ENCODE measurements at regions not wholly inside any gene's neighbourhood (a gene's known extent, or its start where the extent isn't known, plus 50 kb on each side); places are given as distances from the start of the nearest gene placed in this dataset.

DNA sequence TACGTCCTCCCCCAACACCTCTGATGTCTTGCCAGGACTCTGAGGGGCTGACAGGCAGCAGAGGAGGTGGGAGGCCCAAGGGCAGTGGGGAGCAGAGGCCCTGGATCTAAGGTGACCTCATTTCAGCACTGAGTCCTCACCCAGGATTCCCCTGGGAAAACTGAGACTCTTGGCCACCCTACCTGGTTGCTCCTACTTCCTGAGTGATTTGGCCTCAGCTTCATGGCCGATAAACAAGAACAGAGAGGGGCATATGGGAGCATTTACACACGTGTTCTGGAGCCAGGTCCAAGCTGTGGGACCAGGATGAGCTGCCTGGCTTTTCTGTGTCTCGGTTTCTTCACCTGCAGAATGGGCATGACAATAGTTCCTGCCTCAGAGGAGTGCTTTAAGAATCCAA lies 133.8 kb downstream of the ANKRD60 start:
- Histone ChIP-seq H3K36me3 (ENCODE audit: control insufficient read depth in 2 of 3, insufficient read depth in 3 of 3, low read length in 3 of 3) (no peaks in the 10 kb centered on the region), H3K27ac (ENCODE audit: low read depth in 2 of 2, low read length in 2 of 2) (no peak overlapping the region), H3K9me3 (ENCODE audit: control insufficient read depth in 2 of 3, insufficient read depth in 1 of 3, low read length in 3 of 3) (no peaks in the 10 kb centered on the region), H3K4me3 (ENCODE audit: low read length in 3 of 3) (no peak overlapping the region), H3K9ac (ENCODE audit: low read length in 3 of 3) (no peak overlapping the region), H3K27me3 (ENCODE audit: control insufficient read depth, insufficient read depth, low read length) (no peaks in the 10 kb centered on the region), H3K4me1 (ENCODE audit: control insufficient read depth in 2 of 3, insufficient read depth in 2 of 3, low read depth in 1 of 3, low read length in 3 of 3) (no peaks in the 10 kb centered on the region)
- TF ChIP-seq, protein P1, sequence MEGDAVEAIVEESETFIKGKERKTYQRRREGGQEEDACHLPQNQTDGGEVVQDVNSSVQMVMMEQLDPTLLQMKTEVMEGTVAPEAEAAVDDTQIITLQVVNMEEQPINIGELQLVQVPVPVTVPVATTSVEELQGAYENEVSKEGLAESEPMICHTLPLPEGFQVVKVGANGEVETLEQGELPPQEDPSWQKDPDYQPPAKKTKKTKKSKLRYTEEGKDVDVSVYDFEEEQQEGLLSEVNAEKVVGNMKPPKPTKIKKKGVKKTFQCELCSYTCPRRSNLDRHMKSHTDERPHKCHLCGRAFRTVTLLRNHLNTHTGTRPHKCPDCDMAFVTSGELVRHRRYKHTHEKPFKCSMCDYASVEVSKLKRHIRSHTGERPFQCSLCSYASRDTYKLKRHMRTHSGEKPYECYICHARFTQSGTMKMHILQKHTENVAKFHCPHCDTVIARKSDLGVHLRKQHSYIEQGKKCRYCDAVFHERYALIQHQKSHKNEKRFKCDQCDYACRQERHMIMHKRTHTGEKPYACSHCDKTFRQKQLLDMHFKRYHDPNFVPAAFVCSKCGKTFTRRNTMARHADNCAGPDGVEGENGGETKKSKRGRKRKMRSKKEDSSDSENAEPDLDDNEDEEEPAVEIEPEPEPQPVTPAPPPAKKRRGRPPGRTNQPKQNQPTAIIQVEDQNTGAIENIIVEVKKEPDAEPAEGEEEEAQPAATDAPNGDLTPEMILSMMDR (IDR thresholded peaks at IDR 0.05; ENCODE audit: borderline replicate concordance, extremely low read depth, insufficient read depth): no peak
- intact Hi-C loops (cut with DNase I): no loop called here
- DNase-seq (no peak), FAIRE-seq (no peak)

DNA sequence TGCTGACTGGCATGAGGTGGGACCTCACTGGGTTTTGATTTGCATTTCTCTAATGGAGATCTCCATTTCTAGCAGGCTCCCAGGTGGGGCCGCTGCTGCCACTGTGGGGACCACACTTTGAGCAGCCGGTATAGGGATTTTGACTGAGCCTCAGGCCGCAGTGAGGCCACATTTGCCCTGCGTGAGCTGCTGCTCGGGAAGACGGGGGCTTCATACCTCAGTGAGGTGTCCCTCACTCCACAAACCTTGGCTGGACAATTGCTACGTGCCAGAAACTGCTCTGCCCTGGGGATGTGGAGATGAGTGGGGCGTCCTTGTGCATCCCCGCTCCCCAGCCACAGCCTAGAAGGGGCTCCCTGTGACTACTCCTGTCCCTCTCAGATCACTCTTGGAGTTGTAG lies 134.3 kb downstream of the ANKRD60 start:
- Histone ChIP-seq H3K9ac (ENCODE audit: low read length in 3 of 3) (no peak overlapping the region), H3K4me3 (ENCODE audit: low read length in 3 of 3) (no peak overlapping the region), H3K27me3 (ENCODE audit: control insufficient read depth, insufficient read depth, low read length) (no peaks in the 10 kb centered on the region), H3K9me3 (ENCODE audit: control insufficient read depth in 2 of 3, insufficient read depth in 1 of 3, low read length in 3 of 3) (no peaks in the 10 kb centered on the region), H3K4me1 (ENCODE audit: control insufficient read depth in 2 of 3, insufficient read depth in 2 of 3, low read depth in 1 of 3, low read length in 3 of 3) (no peaks in the 10 kb centered on the region), H3K36me3 (ENCODE audit: control insufficient read depth in 2 of 3, insufficient read depth in 3 of 3, low read length in 3 of 3) (no peaks in the 10 kb centered on the region), H3K27ac (ENCODE audit: low read depth in 2 of 2, low read length in 2 of 2) (no peak overlapping the region)
- peak in 1 of 5 donors; percentile 1 for DNase-seq
- TF ChIP-seq, protein P1 (IDR thresholded peaks at IDR 0.05; ENCODE audit: borderline replicate concordance, extremely low read depth, insufficient read depth): no peak
- no peak for FAIRE-seq
- intact Hi-C loops (cut with DNase I): no loop called here

DNA sequence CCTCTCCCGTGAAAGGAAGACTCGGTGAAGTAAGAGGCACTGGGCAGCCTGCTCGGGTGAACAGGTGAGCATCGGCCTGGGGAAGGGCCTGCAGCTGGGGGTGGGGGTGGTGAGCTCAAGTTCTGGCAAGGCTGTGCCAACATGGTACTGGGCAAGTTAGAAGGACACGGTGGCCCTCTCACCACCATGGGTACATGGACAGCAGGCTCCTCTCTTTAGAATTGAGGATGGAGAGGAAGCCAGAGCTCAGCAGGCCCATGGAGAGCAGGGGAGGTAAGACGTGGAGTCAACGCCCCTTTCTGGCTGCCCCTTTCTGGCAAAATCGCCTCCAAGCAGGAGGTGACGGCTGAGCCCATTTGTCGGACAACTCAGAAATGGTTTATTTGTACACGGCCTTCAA lies 135.6 kb downstream of the ANKRD60 start:
- Histone ChIP-seq H3K9me3 (ENCODE audit: control insufficient read depth in 2 of 3, insufficient read depth in 1 of 3, low read length in 3 of 3) (no peaks in the 10 kb centered on the region), H3K4me1 (ENCODE audit: control insufficient read depth in 2 of 3, insufficient read depth in 2 of 3, low read depth in 1 of 3, low read length in 3 of 3) (no peaks in the 10 kb centered on the region), H3K9ac (ENCODE audit: low read length in 3 of 3) (no peak overlapping the region), H3K27ac (ENCODE audit: low read depth in 2 of 2, low read length in 2 of 2) (no peak overlapping the region), H3K36me3 (ENCODE audit: control insufficient read depth in 2 of 3, insufficient read depth in 3 of 3, low read length in 3 of 3) (no peaks in the 10 kb centered on the region), H3K27me3 (ENCODE audit: control insufficient read depth, insufficient read depth, low read length) (no peaks in the 10 kb centered on the region), H3K4me3 (ENCODE audit: low read length in 3 of 3) (no peak overlapping the region)
- intact Hi-C loops (cut with DNase I): no loop called here
- TF ChIP-seq, protein P1 (IDR thresholded peaks at IDR 0.05; ENCODE audit: borderline replicate concordance, extremely low read depth, insufficient read depth): no peak
- no peak for FAIRE-seq
- DNase-seq: no peak

DNA sequence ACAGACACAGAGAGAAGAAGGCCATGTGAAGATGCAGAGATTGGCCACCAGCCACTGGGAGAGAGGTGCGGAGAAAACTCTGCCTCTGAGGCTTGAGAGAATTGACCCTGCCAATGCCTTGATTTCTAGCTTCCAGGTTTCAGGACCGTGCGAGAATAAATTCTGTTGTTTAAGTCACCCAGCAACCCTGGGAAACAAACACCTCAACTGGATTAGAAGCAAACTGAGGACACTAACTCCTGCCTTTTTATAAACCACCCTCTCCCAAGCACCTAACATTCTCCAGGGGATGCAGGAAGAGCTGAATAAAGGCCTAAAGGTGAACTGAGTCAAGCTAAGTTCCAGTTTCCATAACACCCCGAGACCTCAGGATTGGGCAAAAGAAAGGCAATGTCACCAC lies 136.1 kb downstream of the ANKRD60 start:
- FAIRE-seq (no peak), DNase-seq (no peak)
- Histone ChIP-seq H3K27ac (ENCODE audit: low read depth in 2 of 2, low read length in 2 of 2) (no peak overlapping the region), H3K4me1 (ENCODE audit: control insufficient read depth in 2 of 3, insufficient read depth in 2 of 3, low read depth in 1 of 3, low read length in 3 of 3) (no peaks in the 10 kb centered on the region), H3K36me3 (ENCODE audit: control insufficient read depth in 2 of 3, insufficient read depth in 3 of 3, low read length in 3 of 3) (no peaks in the 10 kb centered on the region), H3K27me3 (ENCODE audit: control insufficient read depth, insufficient read depth, low read length) (no peaks in the 10 kb centered on the region), H3K4me3 (ENCODE audit: low read length in 3 of 3) (no peak overlapping the region), H3K9me3 (ENCODE audit: control insufficient read depth in 2 of 3, insufficient read depth in 1 of 3, low read length in 3 of 3) (no peaks in the 10 kb centered on the region), H3K9ac (ENCODE audit: low read length in 3 of 3) (no peak overlapping the region)
- intact Hi-C loops (cut with DNase I): no loop called here
- TF ChIP-seq, protein P1 (IDR thresholded peaks at IDR 0.05; ENCODE audit: borderline replicate concordance, extremely low read depth, insufficient read depth): no peak

Data from kidney (tissue), 13 donors.